OCI-LY7 (cell line): ENCODE measurements at regions not wholly inside any gene's neighbourhood (a gene's known extent, or its start where the extent isn't known, plus 50 kb on each side); places are given as distances from the start of the nearest gene placed in this dataset.

ENCODE experiments used
- BruUV-seq: library from RNA; stranded (reverse); fragments of 400-500 nt; replicated peaks from 2 replicates; lab custom pipeline; 2021; lab: Mats Ljungman, UMichigan
- CTCF ChIA-PET: fragments of 300-600 bp; sonication (Branson Sonifier 250); formaldehyde crosslinking; loops from one replicate; lab custom pipeline; 2022; ENCODE audit warnings: antibody characterized with exemption; ENCODE audit not compliant: unreplicated experiment; lab: Charles Lee
- POLR2A ChIA-PET: fragments of 300-600 bp; sonication (Branson Sonifier 250); formaldehyde crosslinking; loops from one replicate; lab custom pipeline; 2022; ENCODE audit warnings: antibody characterized with exemption; lab: Charles Lee
- DNase-seq: peaks from one replicate; pipeline ENCODE4 v3.0.0-alpha.2; 2015; ENCODE audit warnings: low spot score
- H2AFZ ChIP-seq: fragments of 200-600 bp; sonication (generic), shearing (Covaris generic); 2 replicates; pipeline ENCODE4 v1.6.1; 2014; ENCODE audit warnings: mild to moderate bottlenecking, antibody characterized with exemption, low read length, moderate library complexity
- H3K27ac ChIP-seq: fragments of 200-600 bp; sonication (generic); 2 replicates; pipeline ENCODE4 v1.5.1; 2014; ENCODE audit warnings: mixed run types, low read depth, mild to moderate bottlenecking, moderate library complexity, low read length, inconsistent platforms; ENCODE audit not compliant: poor library complexity, severe bottlenecking
- H3K36me3 ChIP-seq: fragments of 200-600 bp; sonication (generic); 2 replicates; pipeline ENCODE4 v1.6.1; 2014; ENCODE audit warnings: mild to moderate bottlenecking, antibody characterized with exemption, low read length, moderate library complexity, mixed read lengths; ENCODE audit not compliant: insufficient read depth
- H3K4me1 ChIP-seq: fragments of 200-600 bp; sonication (generic); 2 replicates; pipeline ENCODE4 v1.5.1; 2014; ENCODE audit warnings: mild to moderate bottlenecking, low read length; ENCODE audit not compliant: insufficient read depth, poor library complexity, severe bottlenecking
- H3K4me2 ChIP-seq: fragments of 200-600 bp; sonication (generic); 2 replicates; pipeline ENCODE4 v1.6.1; 2014; ENCODE audit warnings: mild to moderate bottlenecking, low read length
- H3K4me3 ChIP-seq: fragments of 200-600 bp; sonication (generic); 2 replicates; pipeline ENCODE4 v1.5.1; 2014; ENCODE audit warnings: mild to moderate bottlenecking, low read depth, low read length; ENCODE audit not compliant: poor library complexity, severe bottlenecking
- H3K79me2 ChIP-seq: fragments of 200-600 bp; sonication (generic); 2 replicates; pipeline ENCODE4 v1.6.1; 2016; ENCODE audit warnings: low read depth, mild to moderate bottlenecking, low read length, moderate library complexity, mixed read lengths; ENCODE audit not compliant: insufficient read depth
- H3K9me2 ChIP-seq: fragments of 200-600 bp; sonication (generic); 2 replicates; pipeline ENCODE4 v1.6.1; 2016; ENCODE audit warnings: mild to moderate bottlenecking, low read length, mixed read lengths; ENCODE audit not compliant: insufficient read depth
- H3K9me3 ChIP-seq: fragments of 200-600 bp; sonication (generic); 2 replicates; pipeline ENCODE4 v1.6.1; 2014; ENCODE audit warnings: mild to moderate bottlenecking, mixed run types, low read length, mixed read lengths
- H4K20me1 ChIP-seq: fragments of 200-600 bp; sonication (generic); 2 replicates; pipeline ENCODE4 v1.6.1; 2014; ENCODE audit warnings: mild to moderate bottlenecking, antibody characterized with exemption, low read length, moderate library complexity, mixed read lengths; ENCODE audit not compliant: insufficient read depth
- EZH2phosphoT487 ChIP-seq: fragments of 200-600 bp; sonication (generic); IDR thresholded peaks from 2 replicates; pipeline ENCODE4 v1.6.1; 2018; ENCODE audit warnings: low read depth, borderline replicate concordance, mild to moderate bottlenecking, mixed run types, antibody characterized with exemption, low read length, moderate library complexity, mixed read lengths
- intact Hi-C: fragments of 100-400 bp; cut with micrococcal nuclease; formaldehyde crosslinking; loops from one replicate; pipeline ENCODE4 v1.10.0; 2022; ENCODE audit not compliant: unreplicated experiment
- TF ChIP-seq, protein P1 (sequence below): fragments of 200-600 bp; sonication (generic); conservative IDR thresholded peaks from 2 replicates; pipeline ENCODE4 v1.5.1; 2014; ENCODE audit warnings: mild to moderate bottlenecking, antibody characterized with exemption, low read length, moderate library complexity, mixed read lengths

DNA sequence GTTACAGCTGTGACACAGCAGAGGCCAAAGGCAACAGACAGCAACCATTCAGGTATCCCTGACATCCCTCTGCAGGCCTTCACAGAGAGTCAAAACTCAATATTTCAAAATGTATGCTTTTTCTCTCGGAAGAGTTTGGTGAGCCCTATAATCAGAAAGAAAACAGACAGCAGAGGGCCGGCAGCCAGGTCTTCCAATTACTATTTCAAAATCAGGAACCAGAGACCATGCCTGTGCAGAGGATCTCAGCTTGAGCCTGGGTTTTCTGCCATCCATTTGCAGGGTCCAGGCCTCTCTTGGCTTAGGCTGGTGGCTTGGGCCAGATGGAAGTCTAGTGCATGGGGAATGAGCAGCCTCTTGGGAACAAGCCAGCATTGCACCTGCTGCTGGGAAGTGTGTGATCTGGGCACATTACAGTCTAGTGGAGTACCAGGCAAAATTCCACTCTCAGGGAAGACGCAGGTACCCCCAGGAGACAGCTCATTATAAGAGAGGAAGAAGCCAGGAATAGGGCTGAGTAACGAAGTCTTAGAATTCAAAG is 231.3 kb downstream of the ENC1 start:
- H3K4me1 ChIP-seq: no peaks in the 10 kb centered on the region
- POLR2A ChIA-PET: interaction anchor here (1.2 kb wide), 1 partner anchor 56 kb away, joined by 3 read pairs; no protein-coding TSS in a partner anchor
- no peak overlapping the region for H3K4me3 ChIP-seq
- intact Hi-C loops: no loop called here
- H2AFZ ChIP-seq: no peak overlapping the region
- no peaks in the 10 kb centered on the region for H3K9me2 ChIP-seq
- no peaks in the 10 kb centered on the region for H3K9me3 ChIP-seq
- H3K36me3 ChIP-seq: no peaks in the 10 kb centered on the region
- H3K79me2 ChIP-seq: no peaks in the 10 kb centered on the region
- H3K4me2 ChIP-seq: no peak overlapping the region
- BruUV-seq: no TSS peak
- H4K20me1 ChIP-seq: no peaks in the 10 kb centered on the region
- no peak overlapping the region for H3K27ac ChIP-seq
- TF ChIP-seq, protein P1, sequence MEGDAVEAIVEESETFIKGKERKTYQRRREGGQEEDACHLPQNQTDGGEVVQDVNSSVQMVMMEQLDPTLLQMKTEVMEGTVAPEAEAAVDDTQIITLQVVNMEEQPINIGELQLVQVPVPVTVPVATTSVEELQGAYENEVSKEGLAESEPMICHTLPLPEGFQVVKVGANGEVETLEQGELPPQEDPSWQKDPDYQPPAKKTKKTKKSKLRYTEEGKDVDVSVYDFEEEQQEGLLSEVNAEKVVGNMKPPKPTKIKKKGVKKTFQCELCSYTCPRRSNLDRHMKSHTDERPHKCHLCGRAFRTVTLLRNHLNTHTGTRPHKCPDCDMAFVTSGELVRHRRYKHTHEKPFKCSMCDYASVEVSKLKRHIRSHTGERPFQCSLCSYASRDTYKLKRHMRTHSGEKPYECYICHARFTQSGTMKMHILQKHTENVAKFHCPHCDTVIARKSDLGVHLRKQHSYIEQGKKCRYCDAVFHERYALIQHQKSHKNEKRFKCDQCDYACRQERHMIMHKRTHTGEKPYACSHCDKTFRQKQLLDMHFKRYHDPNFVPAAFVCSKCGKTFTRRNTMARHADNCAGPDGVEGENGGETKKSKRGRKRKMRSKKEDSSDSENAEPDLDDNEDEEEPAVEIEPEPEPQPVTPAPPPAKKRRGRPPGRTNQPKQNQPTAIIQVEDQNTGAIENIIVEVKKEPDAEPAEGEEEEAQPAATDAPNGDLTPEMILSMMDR: no peak
- no peak for TF ChIP-seq EZH2phosphoT487
- no peak for DNase-seq
- CTCF ChIA-PET: interaction anchor here (1.1 kb wide), 1 partner anchor 13 kb away, joined by 3 read pairs; no protein-coding TSS in a partner anchor

DNA sequence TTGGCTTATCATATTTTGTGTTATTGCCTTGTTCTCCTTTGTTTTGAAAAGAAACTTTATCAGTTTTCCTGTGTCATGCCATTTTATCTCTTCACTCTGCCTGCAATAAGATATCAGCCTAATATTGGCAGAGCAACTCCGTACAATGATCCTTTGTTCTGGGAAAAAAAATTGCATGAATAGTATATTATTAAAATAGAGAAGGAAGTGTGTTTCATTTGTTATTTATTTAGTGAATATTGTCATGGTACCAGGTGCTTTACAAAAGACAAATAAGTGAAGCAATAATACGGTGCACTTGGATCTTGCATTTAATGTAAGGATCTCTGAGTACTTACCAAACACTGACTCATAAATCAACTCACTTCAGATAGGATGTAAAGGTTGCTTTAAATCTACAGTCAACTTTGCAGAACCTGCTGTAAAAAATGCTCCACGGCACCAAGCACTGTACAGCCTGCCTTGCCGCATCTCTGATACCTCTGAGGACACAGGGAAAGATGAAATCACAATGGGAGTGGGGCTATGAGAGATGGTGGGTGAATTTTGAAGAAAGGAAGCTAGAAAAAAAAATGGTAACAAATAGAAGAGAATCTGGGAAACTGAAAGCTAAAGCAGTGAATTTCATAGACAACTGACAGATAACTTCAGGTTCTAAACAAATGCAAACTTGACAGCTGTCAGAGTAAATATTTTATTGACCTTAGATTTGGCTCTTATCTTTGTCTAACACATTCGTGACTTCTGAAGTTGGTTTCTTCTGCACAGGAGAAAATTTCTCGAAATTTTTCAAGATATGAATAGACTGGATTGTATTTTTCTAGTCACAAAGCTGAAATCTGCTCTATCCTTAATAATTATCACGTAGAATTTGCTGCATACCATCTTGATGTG is 232.1 kb downstream of the ENC1 start:
- DNase-seq: no peak
- TF ChIP-seq, protein P1: no peak
- no peak for TF ChIP-seq EZH2phosphoT487
- H4K20me1 ChIP-seq: no peaks in the 10 kb centered on the region
- no peaks in the 10 kb centered on the region for H3K9me2 ChIP-seq
- no TSS peak for BruUV-seq
- POLR2A ChIA-PET: interaction anchor here (1.0 to 1.2 kb wide), 2 partner anchors 11 to 57 kb away, joined by 3 to 5 read pairs; no protein-coding TSS in a partner anchor
- no peak overlapping the region for H3K27ac ChIP-seq
- H3K4me2 ChIP-seq: no peak overlapping the region
- H3K4me1 ChIP-seq: no peaks in the 10 kb centered on the region
- H3K36me3 ChIP-seq: no peaks in the 10 kb centered on the region
- intact Hi-C loops: no loop called here
- no peak overlapping the region for H3K4me3 ChIP-seq
- CTCF ChIA-PET: no interaction called here
- H2AFZ ChIP-seq: no peak overlapping the region
- no peaks in the 10 kb centered on the region for H3K9me3 ChIP-seq
- no peaks in the 10 kb centered on the region for H3K79me2 ChIP-seq
